ENCODE measurements at regions not wholly inside any gene's neighbourhood (a gene's known extent, or its start where the extent isn't known, plus 50 kb on each side); places are given as distances from the start of the nearest gene placed in this dataset.

GRCh38 chr15:61742591-61742990 lies 317.7 kb downstream of the VPS13C start:
- DNase-seq (ENCODE audit: low spot score): no peak

- DNase-seq (ENCODE audit: low spot score): no peak
Measured at GRCh38 chr15:61736790-61737189, 323.5 kb downstream of the VPS13C start.

GRCh38 chr15:61731099-61731498 lies 329.1 kb downstream of the VPS13C start:
- no peak for DNase-seq (ENCODE audit: low spot score)

GRCh38 chr15:61729646-61730045 lies 330.6 kb downstream of the VPS13C start:
- DNase-seq (ENCODE audit: low spot score): no peak

- no peak for DNase-seq (ENCODE audit: low spot score)
Measured at GRCh38 chr15:61726166-61726565, 334.1 kb downstream of the VPS13C start.

GRCh38 chr15:61725251-61725650 lies 335.0 kb downstream of the VPS13C start:
- DNase-seq (ENCODE audit: low spot score): no peak

GRCh38 chr15:61724251-61724939 lies 335.9 kb downstream of the VPS13C start:
- DNase-seq (ENCODE audit: low spot score): no peak

- no peak for DNase-seq (ENCODE audit: low spot score)
Measured at GRCh38 chr15:61721418-61721817, 338.8 kb downstream of the VPS13C start.

GRCh38 chr15:61720197-61720704 lies 340.0 kb downstream of the VPS13C start:
- DNase-seq (ENCODE audit: low spot score): no peak

- DNase-seq (ENCODE audit: low spot score): no peak
Measured at GRCh38 chr15:61715082-61715481, 345.2 kb downstream of the VPS13C start.

- no peak for DNase-seq (ENCODE audit: low spot score)
Measured at GRCh38 chr15:61712129-61712759, 348.0 kb downstream of the VPS13C start.

- no peak for DNase-seq (ENCODE audit: low spot score)
Measured at GRCh38 chr15:61702224-61703020, 357.8 kb downstream of the VPS13C start.

GRCh38 chr15:61701455-61701854 lies 358.8 kb downstream of the VPS13C start:
- DNase-seq (ENCODE audit: low spot score): no peak

- DNase-seq (ENCODE audit: low spot score): no peak
Measured at GRCh38 chr15:61700803-61701202, 359.4 kb downstream of the VPS13C start.

GRCh38 chr15:61697796-61698195 lies 362.5 kb downstream of the VPS13C start:
- DNase-seq (ENCODE audit: low spot score): no peak

- DNase-seq (ENCODE audit: low spot score): no peak
Measured at GRCh38 chr15:61689067-61689466, 371.2 kb downstream of the VPS13C start.

- no peak for DNase-seq (ENCODE audit: low spot score)
Measured at GRCh38 chr15:61687651-61688050, 372.6 kb downstream of the VPS13C start.

GRCh38 chr15:61687124-61687523 lies 373.1 kb downstream of the VPS13C start:
- no peak for DNase-seq (ENCODE audit: low spot score)

GRCh38 chr15:61685971-61686370 lies 374.3 kb downstream of the VPS13C start:
- DNase-seq (ENCODE audit: low spot score): no peak

- no peak for DNase-seq (ENCODE audit: low spot score)
Measured at GRCh38 chr15:61685534-61685933, 374.7 kb downstream of the VPS13C start.

- no peak for DNase-seq (ENCODE audit: low spot score)
Measured at GRCh38 chr15:61684749-61685467, 375.3 kb downstream of the VPS13C start.

All from kidney capillary endothelial cell (primary cell).